LNCAP (cell line): ENCODE measurements at regions not wholly inside any gene's neighbourhood (a gene's known extent, or its start where the extent isn't known, plus 50 kb on each side); places are given as distances from the start of the nearest gene placed in this dataset.

Experiments used
- TF ChIP-seq, protein P1 (sequence below): fragments of 450-650 bp; IDR thresholded peaks from 2 replicates; pipeline ENCODE4 v1.5.1; 2017; ENCODE audit warnings: mild to moderate bottlenecking

DNA sequence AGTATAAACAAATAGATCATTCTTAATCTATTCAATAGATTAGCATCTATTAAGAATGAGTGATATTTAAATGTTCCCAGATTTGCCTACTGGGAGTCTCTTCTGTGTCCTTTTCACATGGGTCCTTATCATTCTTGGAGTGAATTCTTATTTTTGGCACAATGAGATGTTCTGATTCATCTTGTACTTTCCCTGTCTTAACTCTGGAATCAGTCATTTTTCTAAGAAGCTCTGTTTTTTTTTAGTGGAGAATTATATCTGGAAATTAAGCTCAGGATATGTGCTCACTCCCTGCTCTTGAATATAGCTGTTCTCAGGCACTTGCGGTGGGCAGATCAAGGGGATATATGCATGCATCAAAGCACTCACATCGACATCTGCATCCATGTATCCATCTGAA, 625.3 kb upstream of the HS3ST1 start:
- TF ChIP-seq, protein P1, sequence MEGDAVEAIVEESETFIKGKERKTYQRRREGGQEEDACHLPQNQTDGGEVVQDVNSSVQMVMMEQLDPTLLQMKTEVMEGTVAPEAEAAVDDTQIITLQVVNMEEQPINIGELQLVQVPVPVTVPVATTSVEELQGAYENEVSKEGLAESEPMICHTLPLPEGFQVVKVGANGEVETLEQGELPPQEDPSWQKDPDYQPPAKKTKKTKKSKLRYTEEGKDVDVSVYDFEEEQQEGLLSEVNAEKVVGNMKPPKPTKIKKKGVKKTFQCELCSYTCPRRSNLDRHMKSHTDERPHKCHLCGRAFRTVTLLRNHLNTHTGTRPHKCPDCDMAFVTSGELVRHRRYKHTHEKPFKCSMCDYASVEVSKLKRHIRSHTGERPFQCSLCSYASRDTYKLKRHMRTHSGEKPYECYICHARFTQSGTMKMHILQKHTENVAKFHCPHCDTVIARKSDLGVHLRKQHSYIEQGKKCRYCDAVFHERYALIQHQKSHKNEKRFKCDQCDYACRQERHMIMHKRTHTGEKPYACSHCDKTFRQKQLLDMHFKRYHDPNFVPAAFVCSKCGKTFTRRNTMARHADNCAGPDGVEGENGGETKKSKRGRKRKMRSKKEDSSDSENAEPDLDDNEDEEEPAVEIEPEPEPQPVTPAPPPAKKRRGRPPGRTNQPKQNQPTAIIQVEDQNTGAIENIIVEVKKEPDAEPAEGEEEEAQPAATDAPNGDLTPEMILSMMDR: no peak

DNA sequence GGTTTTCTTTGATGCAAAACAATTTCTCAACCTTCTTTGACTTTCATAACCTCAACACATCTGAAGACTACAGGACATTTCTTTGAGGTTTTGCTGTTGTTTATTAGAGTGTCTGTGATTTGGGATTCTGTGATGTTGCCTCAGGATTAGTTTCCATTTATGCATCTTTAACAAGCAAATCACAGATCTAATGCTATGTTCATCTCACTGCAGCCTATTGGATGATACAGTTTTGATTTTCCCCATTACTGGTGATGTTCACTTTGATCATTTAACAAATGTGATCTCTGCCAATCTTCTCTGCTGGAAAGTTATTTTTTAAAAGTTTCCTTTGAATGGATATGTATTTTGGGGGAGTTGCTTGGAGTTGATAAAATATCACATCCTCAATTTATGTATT, 624.9 kb upstream of the HS3ST1 start:
- TF ChIP-seq, protein P1: no peak

DNA sequence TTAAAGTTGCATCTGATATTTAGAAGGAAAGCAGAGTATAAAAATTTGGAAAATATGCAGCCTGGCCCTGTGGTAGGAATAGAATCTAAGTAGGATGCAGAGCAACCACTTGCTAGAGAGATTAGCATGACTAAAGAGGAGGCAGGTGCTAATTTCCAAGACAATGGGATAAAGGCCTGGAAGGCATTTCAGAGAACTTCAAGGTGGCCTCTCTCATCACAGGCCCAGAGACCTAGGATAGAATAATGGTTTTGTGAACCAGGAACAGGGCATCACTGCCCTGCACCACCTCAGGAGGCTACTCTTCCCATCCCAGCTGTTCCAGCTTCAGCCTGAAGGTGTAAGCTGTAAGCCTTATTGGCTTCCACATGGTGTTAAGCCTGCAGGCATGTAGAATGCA, 621.7 kb upstream of the HS3ST1 start:
- TF ChIP-seq, protein P1: no peak

DNA sequence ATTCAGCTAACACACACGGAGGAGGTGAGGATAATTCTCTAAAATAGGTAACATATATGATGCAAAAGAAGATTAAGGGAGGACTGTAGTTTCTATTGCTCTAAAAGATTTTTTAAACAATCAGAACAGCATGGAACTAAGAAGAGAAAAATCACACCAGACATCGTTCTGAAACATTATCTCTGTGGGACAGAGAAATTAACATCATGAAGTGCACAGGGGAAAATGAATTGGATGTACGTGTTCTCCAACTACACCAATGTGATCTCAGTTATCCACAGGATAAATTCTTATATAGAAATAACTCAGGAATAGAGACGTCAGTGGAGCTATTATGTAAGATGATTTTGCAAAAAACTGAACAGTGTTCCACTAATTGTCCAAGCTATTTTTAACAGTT, 614.1 kb upstream of the HS3ST1 start:
- TF ChIP-seq, protein P1: no peak

DNA sequence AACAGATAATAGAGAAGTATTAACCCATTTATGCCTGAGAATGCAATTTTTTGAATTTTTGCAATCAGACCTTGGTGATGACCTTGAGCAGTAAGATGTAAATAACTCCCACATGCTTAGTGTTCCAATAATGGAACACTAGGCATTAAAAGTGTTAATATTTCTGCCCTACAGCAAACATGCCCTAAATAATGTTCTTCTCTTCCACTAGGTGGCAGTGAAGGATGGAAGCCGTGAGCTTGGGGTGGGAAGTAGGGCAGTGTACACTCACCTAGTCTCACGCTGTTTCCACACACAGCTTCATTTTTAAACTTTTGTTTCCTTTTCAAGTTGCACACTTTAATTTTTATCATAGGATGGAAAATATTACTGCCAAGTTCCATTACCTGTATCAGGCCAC, 613.1 kb upstream of the HS3ST1 start:
- TF ChIP-seq, protein P1: peak; percentile 45; the same call in 1 of the 2 replicates

DNA sequence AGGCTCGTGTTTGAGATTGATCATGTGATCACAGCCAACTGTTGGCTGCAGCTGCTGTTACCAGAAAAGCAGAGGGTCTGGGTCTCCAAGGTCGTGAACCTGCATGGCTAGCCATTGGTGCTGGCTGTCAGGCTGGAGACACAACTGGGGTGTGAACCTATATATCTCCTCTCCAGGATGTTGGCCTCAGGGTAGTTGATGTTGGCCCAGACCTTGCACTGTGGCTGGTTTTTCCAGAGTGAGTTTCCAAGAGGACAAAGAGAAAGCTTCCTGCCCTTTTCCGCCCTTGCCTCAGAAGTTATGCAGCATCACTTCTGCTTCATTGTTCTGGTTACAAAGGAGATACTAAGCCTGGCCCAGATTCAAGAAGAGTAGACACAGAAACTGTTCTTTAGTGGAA, 607.8 kb upstream of the HS3ST1 start:
- TF ChIP-seq, protein P1: no peak

DNA sequence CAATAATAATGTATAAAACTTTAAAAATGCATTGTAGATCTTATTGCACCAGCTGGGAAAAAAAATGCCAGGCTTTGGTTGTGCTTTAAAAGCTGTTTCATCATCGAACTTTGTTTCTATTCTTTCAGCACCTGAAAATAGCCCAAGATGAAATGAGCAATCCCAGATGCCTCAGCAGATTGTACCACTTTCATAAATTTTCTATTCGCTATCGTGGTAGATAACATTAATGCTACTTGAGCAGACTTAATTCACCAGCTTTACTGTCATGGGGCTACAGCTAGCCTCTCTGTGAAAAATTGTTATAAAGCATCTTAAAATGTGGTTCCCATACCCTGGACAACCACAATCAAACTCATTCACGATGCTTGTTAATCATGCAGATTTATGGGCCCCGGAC, 599.6 kb upstream of the HS3ST1 start:
- TF ChIP-seq, protein P1: no peak

DNA sequence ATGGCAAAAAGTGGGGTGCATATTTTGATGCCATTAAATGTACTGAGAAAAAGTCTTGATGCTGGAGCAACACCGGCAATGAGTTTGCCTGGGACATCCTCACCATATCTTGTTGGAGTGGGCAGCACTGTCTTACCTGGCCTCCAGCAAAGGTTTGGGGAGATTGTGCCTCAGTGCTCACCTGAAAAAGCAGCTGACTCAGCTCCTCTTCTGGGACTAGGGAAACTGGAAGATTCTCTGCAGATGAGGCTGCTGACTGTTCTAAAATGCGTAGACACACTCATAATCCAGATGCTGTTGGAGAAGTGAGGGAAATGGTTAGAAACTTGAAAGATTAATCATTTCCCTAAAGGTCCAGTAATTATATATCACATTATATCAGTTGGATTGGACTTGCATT, 593.7 kb upstream of the HS3ST1 start:
- TF ChIP-seq, protein P1: no peak
